ENCODE measurements at regions not wholly inside any gene's neighbourhood (a gene's known extent, or its start where the extent isn't known, plus 50 kb on each side); places are given as distances from the start of the nearest gene placed in this dataset.

DNA sequence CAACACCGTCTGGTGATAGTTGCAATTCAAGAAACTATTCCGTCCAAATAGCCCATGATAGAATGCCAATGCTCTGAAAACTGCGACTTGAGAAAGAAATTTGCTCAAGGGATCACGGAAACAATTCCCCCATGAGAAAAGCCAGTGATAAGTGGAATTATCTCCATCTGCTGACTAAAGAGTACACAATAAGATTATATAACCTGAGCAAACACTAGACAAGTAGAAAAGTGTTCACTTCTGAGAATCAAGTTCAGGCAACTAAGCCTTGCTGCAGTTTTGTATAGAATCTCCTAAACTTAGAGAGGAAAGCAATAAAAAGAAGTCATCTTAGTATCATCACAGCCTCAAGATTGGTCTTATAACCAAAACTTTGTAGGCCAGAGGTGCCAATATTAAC, 336.3 kb upstream of the NRXN1 start:
- H3K4me3 ChIP-seq (ENCODE audit: control insufficient read depth, low read depth, low read length) = no peak overlapping the region
- TF ChIP-seq, protein P1, sequence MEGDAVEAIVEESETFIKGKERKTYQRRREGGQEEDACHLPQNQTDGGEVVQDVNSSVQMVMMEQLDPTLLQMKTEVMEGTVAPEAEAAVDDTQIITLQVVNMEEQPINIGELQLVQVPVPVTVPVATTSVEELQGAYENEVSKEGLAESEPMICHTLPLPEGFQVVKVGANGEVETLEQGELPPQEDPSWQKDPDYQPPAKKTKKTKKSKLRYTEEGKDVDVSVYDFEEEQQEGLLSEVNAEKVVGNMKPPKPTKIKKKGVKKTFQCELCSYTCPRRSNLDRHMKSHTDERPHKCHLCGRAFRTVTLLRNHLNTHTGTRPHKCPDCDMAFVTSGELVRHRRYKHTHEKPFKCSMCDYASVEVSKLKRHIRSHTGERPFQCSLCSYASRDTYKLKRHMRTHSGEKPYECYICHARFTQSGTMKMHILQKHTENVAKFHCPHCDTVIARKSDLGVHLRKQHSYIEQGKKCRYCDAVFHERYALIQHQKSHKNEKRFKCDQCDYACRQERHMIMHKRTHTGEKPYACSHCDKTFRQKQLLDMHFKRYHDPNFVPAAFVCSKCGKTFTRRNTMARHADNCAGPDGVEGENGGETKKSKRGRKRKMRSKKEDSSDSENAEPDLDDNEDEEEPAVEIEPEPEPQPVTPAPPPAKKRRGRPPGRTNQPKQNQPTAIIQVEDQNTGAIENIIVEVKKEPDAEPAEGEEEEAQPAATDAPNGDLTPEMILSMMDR (conservative IDR thresholded peaks at IDR 0.05; ENCODE audit: control insufficient read depth, insufficient read depth, low read depth, low read length) = no peak
- DNase-seq (ENCODE audit: low read depth) = no peak

DNA sequence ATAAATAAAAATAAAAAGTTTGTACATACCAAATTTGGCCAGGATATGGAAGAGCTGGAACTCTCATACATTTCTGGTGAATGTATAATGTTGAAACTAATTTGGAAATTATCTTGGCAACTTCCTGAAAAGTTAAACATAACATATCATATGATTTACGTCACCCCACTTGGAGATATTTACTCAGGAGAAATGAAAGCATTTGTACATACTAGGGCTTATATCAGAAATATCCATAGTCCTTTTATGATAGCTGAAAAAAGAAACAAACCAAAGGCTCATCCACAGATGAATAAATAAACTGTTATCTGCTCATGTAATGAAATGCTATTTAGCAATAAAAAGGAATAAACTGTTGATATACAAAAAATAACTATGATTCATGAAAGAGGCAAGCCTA, 318.2 kb upstream of the NRXN1 start:
- TF ChIP-seq, protein P1 (conservative IDR thresholded peaks at IDR 0.05; ENCODE audit: control insufficient read depth, insufficient read depth, low read depth, low read length) = no peak
- no peak for DNase-seq (ENCODE audit: low read depth)
- H3K4me3 ChIP-seq (ENCODE audit: control insufficient read depth, low read depth, low read length) = no peak overlapping the region

DNA sequence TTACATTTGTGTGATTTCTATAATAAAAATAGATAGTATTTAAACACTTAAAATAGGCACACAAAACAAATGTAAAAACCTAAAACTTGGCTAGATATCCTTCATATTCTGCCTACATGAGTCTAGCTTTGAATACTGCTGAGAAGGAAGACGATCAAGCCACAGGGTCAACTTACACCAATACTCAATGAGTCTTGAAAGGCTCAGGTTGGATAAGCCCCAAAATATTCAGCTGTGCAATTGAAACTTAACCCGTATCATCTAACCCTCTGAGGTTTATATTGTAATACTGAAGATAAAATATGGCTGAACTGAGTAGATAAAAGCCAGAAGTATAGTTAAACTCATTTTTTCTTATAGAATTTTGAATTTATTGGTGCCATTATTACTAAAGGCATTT, 313.0 kb upstream of the NRXN1 start:
- no peak for DNase-seq (ENCODE audit: low read depth)
- no peak overlapping the region for H3K4me3 ChIP-seq (ENCODE audit: control insufficient read depth, low read depth, low read length)
- TF ChIP-seq, protein P1 (conservative IDR thresholded peaks at IDR 0.05; ENCODE audit: control insufficient read depth, insufficient read depth, low read depth, low read length) = no peak

DNA sequence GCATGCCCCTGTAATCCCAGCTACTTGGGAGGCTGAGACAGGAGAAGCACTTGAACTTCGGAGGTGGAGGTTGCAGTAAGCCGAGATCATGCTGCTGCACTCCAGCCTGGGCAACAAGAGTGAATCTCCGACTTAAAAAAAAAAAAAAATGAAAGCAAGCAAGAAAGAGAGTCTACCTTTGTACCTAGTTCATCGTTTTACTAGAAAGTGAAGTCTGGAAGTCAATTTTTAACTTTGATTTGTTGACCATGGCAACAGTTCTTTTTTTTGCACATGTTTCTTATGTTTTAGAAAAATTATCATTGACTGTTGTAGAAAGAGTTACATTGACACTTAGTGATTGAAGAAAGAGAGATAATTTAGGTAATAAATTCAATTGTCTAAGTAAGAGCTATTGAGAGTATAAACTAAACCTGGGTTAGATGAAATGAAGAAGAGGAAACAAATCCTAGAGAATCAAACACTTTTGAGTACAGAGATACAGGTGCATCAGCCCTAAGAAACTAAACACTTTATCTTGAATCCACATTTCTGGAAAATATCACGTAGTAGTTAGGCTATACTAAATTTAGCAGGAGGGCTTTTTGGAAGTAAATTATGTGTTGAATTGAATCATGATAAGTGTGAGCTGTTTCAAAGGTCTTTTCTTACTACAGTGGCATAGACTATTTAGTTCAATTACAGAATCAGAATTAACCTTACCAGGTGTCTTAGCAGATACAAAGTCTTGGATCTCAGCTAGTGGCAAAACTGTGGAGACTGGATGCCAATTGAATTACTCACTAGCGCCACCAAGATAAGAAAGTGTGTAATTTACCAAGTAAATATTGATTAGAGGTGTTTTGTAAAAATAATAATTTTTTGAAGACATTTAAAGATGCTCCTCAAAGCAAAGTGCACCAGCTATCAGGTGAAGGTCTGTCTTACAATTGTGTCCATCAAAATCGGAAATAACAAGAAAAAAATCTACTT, 303.4 kb upstream of the NRXN1 start:
- DNase-seq (ENCODE audit: low read depth) = no peak
- TF ChIP-seq, protein P1 (conservative IDR thresholded peaks at IDR 0.05; ENCODE audit: control insufficient read depth, insufficient read depth, low read depth, low read length) = no peak
- no peak overlapping the region for H3K4me3 ChIP-seq (ENCODE audit: control insufficient read depth, low read depth, low read length)

DNA sequence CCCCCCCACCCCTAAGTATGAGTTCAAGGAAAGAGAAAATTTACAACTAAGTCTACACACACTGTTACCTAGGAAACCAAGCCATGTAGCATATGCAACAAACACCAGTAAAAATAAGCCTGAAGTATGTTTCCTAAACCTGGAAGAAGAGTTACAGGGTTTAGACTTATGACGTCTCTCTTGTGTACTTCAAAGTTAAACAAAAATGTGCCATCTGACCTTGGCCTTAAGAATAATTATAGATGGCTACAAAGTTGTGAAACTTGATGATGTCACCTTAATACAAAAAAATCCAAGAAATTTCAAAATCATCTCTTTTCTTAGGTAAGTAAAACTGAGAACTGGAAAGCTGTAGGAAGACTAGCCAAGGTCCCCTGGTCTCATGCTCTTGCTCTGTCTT, 297.6 kb upstream of the NRXN1 start:
- no peak overlapping the region for H3K4me3 ChIP-seq (ENCODE audit: control insufficient read depth, low read depth, low read length)
- TF ChIP-seq, protein P1 (conservative IDR thresholded peaks at IDR 0.05; ENCODE audit: control insufficient read depth, insufficient read depth, low read depth, low read length) = no peak
- DNase-seq (ENCODE audit: low read depth) = no peak

DNA sequence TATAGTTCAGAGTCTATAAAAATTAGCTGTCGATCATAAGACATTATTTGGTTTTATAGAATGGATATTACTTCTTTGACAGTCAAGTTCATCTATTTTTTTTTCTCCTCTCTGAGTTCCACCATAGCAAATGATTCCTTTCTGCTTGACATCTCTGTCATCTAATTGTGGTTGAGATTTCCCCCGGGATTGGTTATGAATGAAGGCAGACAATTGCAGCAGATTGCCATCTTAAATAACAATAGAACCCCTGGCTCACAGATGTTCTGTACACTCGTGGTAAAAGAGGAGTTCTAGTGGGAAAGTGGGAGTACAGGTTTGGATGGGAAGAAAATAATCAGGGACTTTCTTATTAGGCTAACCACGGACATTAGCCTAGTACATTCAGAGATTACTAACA, 292.1 kb upstream of the NRXN1 start:
- DNase-seq (ENCODE audit: low read depth) = no peak
- TF ChIP-seq, protein P1 (conservative IDR thresholded peaks at IDR 0.05; ENCODE audit: control insufficient read depth, insufficient read depth, low read depth, low read length) = no peak
- no peak overlapping the region for H3K4me3 ChIP-seq (ENCODE audit: control insufficient read depth, low read depth, low read length)
